Hematopoietic multipotent progenitor cell treated with erythropoietin and hydrocortisone succinate and interleukin-3 and kit ligand, for 4 days (in vitro differentiated cells): ENCODE measurements at regions not wholly inside any gene's neighbourhood (a gene's known extent, or its start where the extent isn't known, plus 50 kb on each side); places are given as distances from the start of the nearest gene placed in this dataset.
"Not testable (repeated sequence)": the region's sequence is repeated elsewhere in the genome, so short reads cannot be mapped to it uniquely, and the experiment has no call there.

Source experiments
- DNase-seq: peaks from one replicate; pipeline ENCODE4 v3.0.0-alpha.2; 2015

DNA sequence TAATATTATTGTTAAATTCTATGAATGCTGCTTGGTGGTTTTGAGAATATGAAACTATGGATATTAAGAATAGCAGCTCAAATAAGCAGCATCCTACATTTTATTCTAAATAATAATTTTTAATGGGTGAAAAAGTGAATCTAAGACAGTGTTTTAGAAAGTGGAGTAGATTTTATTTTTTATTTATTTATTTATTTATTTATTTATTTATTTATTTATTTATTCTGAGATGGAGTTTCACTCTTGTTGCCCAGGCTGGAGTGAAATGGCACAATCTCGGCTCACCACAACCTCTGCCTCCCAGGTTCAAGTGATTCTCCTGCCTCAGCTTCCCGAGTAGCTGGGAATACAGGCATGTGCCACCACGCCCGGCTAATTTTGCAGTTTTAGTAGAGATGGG lies 1199.4 kb downstream of the EPHA7 start:
- not testable (repeated sequence) for DNase-seq

DNA sequence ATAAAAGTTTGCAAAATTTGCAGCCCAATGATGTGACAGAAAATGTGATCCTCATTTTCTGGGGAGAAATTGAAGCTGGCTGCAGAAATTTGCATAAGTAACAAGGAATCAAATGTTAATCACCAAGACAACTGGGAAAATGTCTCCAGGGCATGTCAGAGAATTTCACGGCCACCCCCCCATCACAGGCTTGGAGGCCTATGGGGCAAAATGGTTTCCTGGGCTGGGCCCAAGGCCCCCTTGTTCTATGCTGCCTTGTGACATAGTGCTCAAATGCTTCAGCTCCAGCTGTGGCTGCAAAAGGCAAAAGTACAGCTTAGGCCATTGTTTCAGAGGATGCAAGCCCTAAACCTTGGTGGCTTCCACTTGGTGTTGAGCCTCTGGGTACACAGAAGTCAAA lies 1202.6 kb downstream of the EPHA7 start:
- DNase-seq: no peak

DNA sequence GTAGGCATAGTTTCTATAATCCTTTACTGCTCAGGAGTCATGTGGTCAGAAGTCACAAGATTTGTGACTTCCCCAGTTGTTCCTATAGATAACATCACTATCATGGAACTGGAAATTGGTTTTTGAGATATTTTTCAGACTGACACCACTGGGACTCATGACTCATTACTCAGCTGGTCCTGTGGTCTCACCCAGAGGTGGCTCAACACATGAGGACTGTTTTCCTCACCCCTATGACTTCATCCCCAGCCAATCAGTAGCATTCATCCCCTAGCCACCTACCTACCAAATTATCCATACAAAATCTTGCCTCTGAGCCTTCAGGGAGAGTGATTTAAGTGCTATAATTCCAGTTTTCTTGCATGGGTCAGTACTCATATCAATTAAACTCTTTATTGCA lies 1217.7 kb downstream of the EPHA7 start:
- peak; percentile 1 for DNase-seq

- DNase-seq: no peak
Measured at GRCh38 chr6:92196325-92196724, 1223.0 kb downstream of the EPHA7 start.

GRCh38 chr6:92195796-92196195 lies 1223.6 kb downstream of the EPHA7 start:
- no peak for DNase-seq

- no peak for DNase-seq
Measured at GRCh38 chr6:92188016-92188415, 1231.3 kb downstream of the EPHA7 start.

DNA sequence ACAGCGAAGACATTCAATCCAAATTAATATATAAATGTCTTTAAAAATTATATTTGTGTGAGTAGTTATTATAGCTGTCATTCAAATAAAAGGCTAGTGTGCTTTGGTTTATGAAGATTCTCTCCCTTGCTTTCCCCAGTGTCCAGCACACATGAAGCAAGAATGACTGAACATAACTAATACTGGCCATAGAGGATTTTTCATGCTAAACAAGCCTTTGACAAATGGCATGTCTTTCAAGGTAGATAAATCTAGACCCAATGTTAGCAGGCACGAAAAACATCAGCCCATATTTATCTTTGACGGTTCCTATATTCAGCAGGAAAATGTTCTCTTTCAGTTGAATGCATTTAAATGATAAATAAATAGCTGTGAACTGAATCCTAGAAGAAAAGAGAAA lies 1234.4 kb downstream of the EPHA7 start:
- DNase-seq: no peak

DNA sequence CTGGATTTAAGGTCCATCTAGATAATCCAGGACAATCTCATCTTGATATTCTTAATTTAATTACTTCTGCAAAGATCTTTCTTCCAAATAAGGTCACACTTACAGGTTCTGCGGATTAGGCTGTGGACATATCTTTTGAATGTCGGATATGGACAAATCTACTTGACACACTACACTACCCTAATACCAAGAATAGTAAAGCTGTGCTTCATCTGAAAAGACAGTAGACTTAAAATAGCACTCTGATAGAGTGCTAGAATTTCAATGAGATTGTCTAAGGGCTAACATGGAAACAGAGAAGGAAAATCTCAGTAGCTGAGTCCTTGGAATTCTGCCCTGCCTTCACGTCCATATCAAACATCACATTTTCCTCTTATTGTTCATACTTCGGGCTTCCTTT lies 1238.0 kb downstream of the EPHA7 start:
- DNase-seq: no peak

DNA sequence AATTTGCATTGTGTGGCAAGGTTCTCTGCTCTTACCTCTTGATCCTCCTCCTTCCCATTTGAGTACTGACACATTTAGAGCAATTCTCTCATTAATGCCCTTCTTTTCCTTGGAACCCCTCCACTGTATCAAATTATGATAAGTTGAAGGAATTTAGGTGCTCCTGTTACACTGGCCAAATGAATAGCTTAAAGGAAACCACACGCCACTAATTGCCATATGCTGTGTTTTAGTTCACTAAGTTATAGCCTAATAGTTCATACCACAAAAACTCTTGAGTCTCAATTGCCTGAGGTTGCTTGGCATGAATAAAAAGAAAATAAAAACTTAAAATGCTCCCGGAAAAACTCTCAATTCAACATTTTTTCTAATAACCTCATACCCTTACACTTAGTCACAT lies 1239.3 kb downstream of the EPHA7 start:
- DNase-seq: no peak

- DNase-seq: no peak
Measured at GRCh38 chr6:92176666-92177065, 1242.7 kb downstream of the EPHA7 start.

DNA sequence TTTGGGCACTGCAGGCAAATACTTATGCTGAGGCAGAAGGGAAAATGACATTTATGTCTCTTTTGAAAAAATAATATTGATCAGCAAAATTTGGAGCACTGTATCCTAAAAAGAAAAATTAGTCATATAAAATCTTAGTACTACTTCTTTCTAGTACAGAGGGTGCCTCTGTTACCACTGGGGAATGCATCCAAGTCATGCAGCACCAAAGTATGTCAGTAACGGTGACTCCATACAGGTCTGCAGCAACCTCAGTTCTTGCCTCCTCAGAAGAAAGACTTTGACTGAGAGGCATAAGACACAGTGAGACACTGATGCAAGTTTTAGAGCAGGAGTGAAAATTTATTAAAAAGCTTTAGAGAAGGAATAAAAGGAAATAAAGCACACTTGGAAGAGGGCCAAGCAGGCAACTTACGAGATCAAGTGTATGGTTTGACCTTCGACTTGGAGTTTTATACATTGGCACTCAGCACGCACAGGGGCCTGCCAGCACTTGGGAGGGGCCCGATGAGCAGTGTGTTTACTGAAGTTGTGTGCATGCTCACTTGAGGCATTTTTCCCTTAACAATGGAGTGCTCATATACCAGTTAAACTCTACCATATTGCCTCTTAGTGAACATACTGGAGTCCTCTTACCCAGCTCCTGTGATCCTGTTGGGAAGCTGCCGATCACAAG lies 1244.8 kb downstream of the EPHA7 start:
- no peak for DNase-seq

DNA sequence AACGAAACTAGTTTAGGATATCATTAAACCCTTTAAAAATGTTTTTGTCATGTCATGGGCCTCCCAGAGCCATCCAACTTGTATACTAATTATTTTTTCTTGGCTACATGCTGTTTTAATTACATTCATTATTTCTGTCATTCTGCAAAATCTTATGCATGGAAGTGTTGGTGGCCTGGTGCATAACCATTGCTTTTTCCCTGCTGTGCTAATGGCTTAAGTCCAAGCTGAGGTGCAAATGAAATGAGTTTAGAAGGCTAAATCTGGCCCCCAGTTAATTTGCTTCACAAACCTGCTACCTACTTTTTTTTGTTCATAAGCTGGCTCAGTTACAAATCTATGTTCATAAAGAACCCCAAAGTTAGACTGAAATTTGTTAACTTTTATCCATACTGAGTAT lies 1249.9 kb downstream of the EPHA7 start:
- no peak for DNase-seq

DNA sequence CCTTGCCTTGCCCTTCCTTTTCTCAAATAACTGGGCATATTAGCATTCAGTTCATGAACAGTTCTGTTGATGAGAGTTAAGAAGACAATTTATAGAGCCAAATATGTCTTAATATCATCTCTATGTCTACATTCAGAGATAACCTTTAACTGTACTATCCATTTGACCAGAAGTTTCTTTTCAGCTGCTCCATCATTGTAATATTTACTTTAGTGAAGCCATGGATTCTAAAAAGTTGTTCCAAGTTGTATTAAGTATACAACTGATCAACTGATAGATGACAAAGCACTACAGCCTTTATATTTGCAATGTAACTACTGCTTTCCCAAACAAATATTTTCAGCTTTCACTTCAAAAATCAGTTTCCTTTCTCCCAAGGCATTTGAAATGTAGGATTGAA lies 1252.7 kb downstream of the EPHA7 start:
- no peak for DNase-seq

- DNase-seq: no peak
Measured at GRCh38 chr6:92161953-92162352, 1257.4 kb downstream of the EPHA7 start.

GRCh38 chr6:92160226-92160625 lies 1259.1 kb downstream of the EPHA7 start:
- DNase-seq: no peak

- DNase-seq: no peak
Measured at GRCh38 chr6:92159046-92159445, 1260.3 kb downstream of the EPHA7 start.

DNA sequence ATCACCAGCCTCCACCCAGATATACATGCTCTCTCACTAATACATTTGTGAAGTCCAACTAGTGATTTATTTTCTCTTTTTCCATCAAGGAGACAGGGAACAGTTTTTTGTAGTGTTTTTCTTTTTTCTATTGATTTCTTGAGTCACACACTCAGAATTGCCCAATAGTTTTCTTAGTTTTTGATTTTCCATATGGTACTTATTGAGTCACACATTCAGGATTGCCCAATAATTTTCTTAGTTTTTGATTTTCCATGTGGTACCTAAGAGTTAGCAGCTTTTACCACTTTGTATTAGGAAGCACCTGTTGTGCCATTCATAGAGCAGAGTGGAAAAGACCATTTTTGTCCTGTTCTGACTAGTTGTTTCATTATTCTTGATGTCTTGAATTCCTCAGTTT lies 1268.8 kb downstream of the EPHA7 start:
- DNase-seq: no peak

GRCh38 chr6:92147246-92147645 lies 1272.1 kb downstream of the EPHA7 start:
- DNase-seq: peak; percentile 2

DNA sequence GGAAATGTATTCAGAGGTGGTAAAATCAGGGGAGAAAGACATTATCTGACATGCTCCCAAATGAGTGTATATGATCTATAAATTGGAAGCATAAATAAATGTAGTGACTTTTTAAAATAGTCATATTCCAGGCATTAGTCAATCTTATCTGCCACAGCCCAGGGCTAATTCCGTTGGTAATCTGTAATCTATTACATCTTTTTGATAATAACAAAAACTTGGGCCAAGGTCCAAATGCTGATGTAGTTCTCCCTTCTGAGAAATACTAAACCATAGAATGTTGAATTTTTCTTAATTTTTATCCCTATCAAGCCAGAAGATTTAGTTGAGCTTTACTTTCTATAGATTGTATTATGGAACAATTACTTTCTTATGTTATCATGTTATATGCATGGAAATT lies 1279.8 kb downstream of the EPHA7 start:
- no peak for DNase-seq

DNA sequence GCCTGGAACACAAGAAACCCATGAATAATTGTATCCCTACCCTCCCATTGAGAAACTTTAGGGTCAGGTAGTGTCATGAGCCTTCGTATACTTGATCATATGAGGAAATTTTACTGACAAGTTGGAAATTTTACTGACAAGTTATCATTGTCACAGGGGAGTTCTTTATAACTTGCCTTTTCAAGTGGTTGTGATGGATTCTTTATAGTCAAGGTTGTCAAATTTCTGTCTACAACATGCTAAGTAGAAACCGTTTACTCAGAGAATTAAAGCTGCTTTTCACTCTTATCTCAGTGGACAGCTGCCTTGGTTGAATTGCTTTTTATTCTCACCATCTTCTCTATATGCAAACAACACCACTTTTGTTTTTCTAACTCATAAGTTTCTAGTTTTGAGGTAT lies 1286.4 kb downstream of the EPHA7 start:
- no peak for DNase-seq

GRCh38 chr6:92132457-92132856 lies 1286.9 kb downstream of the EPHA7 start:
- no peak for DNase-seq

- no peak for DNase-seq
Measured at GRCh38 chr6:92130944-92131343, 1288.4 kb downstream of the EPHA7 start.

DNA sequence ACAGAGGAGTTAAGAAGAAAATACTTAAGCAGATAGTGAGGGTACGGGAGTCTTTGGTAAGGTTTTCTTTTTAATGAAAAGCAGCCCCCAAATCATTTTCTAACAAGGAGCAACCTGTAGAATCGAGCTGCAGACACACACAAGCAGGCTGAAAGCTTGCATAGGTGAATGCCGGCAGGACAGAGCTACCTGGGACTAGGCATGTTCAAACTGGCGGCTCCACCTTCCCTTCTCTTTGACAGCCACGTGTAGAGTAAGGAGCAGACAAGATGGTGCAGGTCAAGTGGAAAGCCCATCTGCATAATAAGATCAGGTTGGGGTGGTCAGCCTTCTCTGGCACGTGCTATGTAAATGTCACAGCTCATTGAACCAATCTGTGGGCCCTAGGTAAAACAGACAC lies 1292.4 kb downstream of the EPHA7 start:
- DNase-seq: no peak

- DNase-seq: no peak
Measured at GRCh38 chr6:92126088-92126487, 1293.3 kb downstream of the EPHA7 start.

DNA sequence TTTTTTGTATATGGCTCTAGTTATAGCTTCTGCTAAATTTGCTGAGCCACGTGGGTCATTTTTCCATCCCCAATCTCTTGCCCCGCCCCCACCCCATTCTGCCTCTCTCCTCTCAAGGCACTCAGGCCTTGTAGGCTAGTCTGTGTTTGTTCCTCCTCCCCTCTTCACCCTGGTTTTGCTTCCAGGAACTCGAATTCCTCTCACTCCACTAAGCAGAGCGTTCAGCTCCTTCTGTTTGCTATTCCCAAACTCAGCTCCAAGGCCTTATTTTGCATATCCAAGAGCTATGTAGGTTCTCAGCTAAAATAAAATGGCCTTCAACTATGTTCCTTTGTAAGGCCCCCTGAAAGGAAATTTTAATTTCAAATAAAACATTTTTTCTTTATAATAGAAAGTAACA lies 1293.7 kb downstream of the EPHA7 start:
- DNase-seq: no peak

DNA sequence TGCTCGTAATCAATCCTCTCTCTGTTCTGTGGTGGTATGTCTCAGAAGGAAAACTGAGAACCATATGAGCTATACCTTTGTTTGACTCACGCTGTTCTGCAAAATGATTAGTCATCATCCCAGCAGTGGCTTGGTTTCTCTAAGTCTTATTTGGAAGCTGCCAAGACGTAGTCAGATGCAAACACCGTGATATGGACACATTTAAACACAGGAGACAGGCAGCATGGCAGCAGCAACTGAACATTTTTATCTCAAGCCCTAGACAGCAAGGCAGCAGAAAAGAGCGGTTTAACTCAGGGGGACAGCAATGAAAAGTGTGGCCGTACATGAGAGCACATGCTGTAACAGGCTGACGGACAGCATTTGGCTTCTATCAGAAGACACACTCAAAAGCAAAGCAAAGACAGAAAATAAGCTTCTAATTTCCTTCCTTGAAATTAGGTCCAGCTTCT lies 1295.1 kb downstream of the EPHA7 start:
- DNase-seq: peak; percentile 5
